GM12891 (cell line): ENCODE measurements at regions not wholly inside any gene's neighbourhood (a gene's known extent, or its start where the extent isn't known, plus 50 kb on each side); places are given as distances from the start of the nearest gene placed in this dataset.

ENCODE experiments used
- PAX5 ChIP-seq: IDR thresholded peaks from 2 replicates; pipeline ENCODE4 v1.6.1; 2011; ENCODE audit warnings: low read length, moderate library complexity, mild to moderate bottlenecking; ENCODE audit not compliant: insufficient read depth, severe bottlenecking
- POLR2A ChIP-seq: IDR thresholded peaks from 2 replicates; pipeline ENCODE4 v1.6.1; 2011; ENCODE audit warnings: low read depth, low read length, control low read depth
- POLR2AphosphoS5 ChIP-seq: IDR thresholded peaks from 2 replicates; pipeline ENCODE4 v1.6.1; 2011; ENCODE audit warnings: low read depth, low read length, control low read depth
- POU2F2 ChIP-seq: IDR thresholded peaks from 2 replicates; pipeline ENCODE4 v1.6.1; 2011; ENCODE audit warnings: low read depth, mild to moderate bottlenecking, control low read depth, low read length, moderate library complexity
- SPI1 ChIP-seq: IDR thresholded peaks from 2 replicates; pipeline ENCODE4 v1.6.1; 2011; ENCODE audit warnings: low read depth, low read length, control low read depth
- TAF1 ChIP-seq: IDR thresholded peaks from 2 replicates; pipeline ENCODE4 v1.6.1; 2011; ENCODE audit warnings: low read depth, low read length, control low read depth

DNA sequence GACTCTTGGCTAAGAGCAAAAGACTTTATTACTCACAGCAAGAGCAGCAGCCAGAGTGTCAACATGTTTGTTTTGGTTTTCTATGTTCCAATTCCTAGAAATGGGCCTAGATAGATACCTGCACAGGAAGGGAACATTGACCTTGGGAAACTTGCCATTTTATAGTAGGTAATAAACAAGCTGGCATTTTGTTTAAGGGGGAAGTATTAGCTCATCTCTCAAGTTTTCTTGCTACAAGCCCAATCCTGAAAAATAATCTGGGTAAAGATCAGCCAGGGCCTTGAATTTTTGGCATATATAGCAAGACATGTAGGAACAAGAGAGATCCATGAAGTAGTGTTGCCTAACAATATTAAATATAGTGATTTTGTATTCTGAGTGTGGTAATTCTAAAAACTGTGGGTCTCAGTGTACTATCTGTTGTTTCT lies 51.4 kb upstream of the RGL1 start:
- TF ChIP-seq POU2F2 (no peak), POLR2AphosphoS5 (no peak), POLR2A (no peak), TAF1 (no peak), SPI1 (no peak), PAX5 (no peak)
